ENCODE measurements at regions not wholly inside any gene's neighbourhood (a gene's known extent, or its start where the extent isn't known, plus 50 kb on each side); places are given as distances from the start of the nearest gene placed in this dataset.

DNA sequence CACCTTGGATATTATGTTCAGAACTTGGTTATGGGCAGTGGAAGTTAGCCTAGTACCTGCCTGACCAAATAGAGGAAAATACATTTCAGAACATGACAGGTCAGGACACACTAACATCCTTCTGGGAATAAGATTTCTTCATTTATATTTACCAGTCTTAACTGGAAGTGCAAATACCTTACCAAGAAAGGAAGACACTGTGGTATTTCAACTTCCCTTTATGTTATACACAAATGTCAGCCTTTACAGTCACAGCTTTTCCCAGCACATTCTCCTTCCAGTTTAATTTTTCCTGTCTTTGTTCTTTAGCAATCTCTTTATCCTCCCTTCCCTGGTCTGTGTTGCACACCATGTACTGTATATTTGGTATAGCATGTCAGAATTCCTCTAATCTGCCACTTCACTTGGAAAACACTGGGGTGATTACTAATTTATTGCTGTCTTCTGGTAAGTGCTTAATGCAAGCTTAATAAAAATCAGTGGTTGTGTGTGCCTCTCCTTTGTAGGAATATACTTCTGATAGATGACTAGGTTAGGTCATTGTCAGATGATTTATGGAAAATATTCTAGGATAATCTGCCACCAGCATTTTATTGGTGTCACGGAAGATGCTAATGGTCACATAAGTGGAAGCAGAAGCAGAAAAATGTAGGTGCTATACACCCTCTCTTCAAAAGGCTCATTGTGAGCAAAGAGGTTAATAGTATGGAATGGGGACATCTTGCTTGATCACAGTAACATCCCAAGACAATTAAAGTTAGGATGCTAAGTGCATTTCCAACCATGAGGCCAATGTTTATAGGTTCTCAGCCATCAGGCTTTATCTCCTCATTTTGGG lies 124.3 kb upstream of the STARD13 start:
- no peak overlapping the region for H4K5ac ChIP-seq (ENCODE audit: insufficient read length, low read depth, low read length)
- no peak overlapping the region for H4K91ac ChIP-seq (ENCODE audit: insufficient read length, low read depth, low read length)
- Mint-ChIP-seq H3K27ac (no peak overlapping the region), H3K9me3 (no peaks in the 10 kb centered on the region), H3K4me3 (no peak overlapping the region), H3K27me3 (ENCODE audit: low read depth) (no peaks in the 10 kb centered on the region; the same call in 1 of the 2 replicates), H3K4me1 (peaks cover 15 to 18% of the 10 kb centered on the region in 2 experiments), H3K36me3 (ENCODE audit: insufficient read depth in 1 of 3, low read depth in 3 of 3) (no peaks in the 10 kb centered on the region; a peak in 1 of 7 replicates)
- TF ChIP-seq, protein P1, sequence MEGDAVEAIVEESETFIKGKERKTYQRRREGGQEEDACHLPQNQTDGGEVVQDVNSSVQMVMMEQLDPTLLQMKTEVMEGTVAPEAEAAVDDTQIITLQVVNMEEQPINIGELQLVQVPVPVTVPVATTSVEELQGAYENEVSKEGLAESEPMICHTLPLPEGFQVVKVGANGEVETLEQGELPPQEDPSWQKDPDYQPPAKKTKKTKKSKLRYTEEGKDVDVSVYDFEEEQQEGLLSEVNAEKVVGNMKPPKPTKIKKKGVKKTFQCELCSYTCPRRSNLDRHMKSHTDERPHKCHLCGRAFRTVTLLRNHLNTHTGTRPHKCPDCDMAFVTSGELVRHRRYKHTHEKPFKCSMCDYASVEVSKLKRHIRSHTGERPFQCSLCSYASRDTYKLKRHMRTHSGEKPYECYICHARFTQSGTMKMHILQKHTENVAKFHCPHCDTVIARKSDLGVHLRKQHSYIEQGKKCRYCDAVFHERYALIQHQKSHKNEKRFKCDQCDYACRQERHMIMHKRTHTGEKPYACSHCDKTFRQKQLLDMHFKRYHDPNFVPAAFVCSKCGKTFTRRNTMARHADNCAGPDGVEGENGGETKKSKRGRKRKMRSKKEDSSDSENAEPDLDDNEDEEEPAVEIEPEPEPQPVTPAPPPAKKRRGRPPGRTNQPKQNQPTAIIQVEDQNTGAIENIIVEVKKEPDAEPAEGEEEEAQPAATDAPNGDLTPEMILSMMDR (conservative IDR thresholded peaks at IDR 0.05) = no peak
- no peak overlapping the region for H3K9ac ChIP-seq (ENCODE audit: extremely low read depth, insufficient read length, low read length)
- H2AFZ ChIP-seq (ENCODE audit: low read length) = no peak overlapping the region
- no peaks in the 10 kb centered on the region for H3K23me2 ChIP-seq (ENCODE audit: insufficient read length, low read depth, low read length, poor library complexity, severe bottlenecking)
- no peak for DNase-seq
- H3T11ph ChIP-seq (ENCODE audit: low read length) = no peak overlapping the region
- H3K56ac ChIP-seq (ENCODE audit: insufficient read length, low read depth, low read length) = no peak overlapping the region
- no peak overlapping the region for H2BK20ac ChIP-seq (ENCODE audit: low read depth, low read length, poor library complexity, severe bottlenecking)
- no peak overlapping the region for H3K4me2 ChIP-seq (ENCODE audit: insufficient read depth, insufficient read length, low read length)
- no peak overlapping the region for H2AK5ac ChIP-seq (ENCODE audit: insufficient read length, low read length)
- H3K18ac ChIP-seq (ENCODE audit: insufficient read length, low read depth, low read length) = no peak overlapping the region
- no peaks in the 10 kb centered on the region for H3K79me2 ChIP-seq (ENCODE audit: insufficient read depth, low read length)
- no peak overlapping the region for H3K23ac ChIP-seq (ENCODE audit: insufficient read length, low read depth, low read length)
- no peak overlapping the region for H2BK12ac ChIP-seq (ENCODE audit: insufficient read length, low read depth, low read length)
- H3K27me3 ChIP-seq (ENCODE audit: insufficient read depth, low read length) = no peaks in the 10 kb centered on the region
- no peaks in the 10 kb centered on the region for H3K79me1 ChIP-seq (ENCODE audit: insufficient read depth, low read depth, low read length, poor library complexity, severe bottlenecking)
- no peak overlapping the region for H2BK120ac ChIP-seq (ENCODE audit: low read depth, low read length, poor library complexity, severe bottlenecking)
- no peak overlapping the region for H3K4ac ChIP-seq (ENCODE audit: low read depth, low read length)
- H2BK5ac ChIP-seq (ENCODE audit: insufficient read length, low read length) = no peak overlapping the region
- no peak overlapping the region for H3K27ac ChIP-seq (ENCODE audit: insufficient read length, low read depth, low read length)
- no peak overlapping the region for H3K14ac ChIP-seq (ENCODE audit: insufficient read depth, low read length)
- no peaks in the 10 kb centered on the region for H3K9me3 ChIP-seq (ENCODE audit: control insufficient read depth, low read depth, low read length)
- H4K8ac ChIP-seq (replicated peaks; ENCODE audit: insufficient read length, low read depth, low read length) = no peak overlapping the region
- peaks cover 2% of the 10 kb centered on the region; the same call in 1 of the 2 replicates for H3K4me1 ChIP-seq (ENCODE audit: insufficient read depth, low read length)
- H4K20me1 ChIP-seq (ENCODE audit: control insufficient read depth, insufficient read depth, insufficient read length) = no peaks in the 10 kb centered on the region
- WGBS (ENCODE audit: extremely low coverage, insufficient read length, low lambda C conversion rate) = no CpG with 5 or more reads among the region's 1 CpG
- no peak overlapping the region for H2BK15ac ChIP-seq (ENCODE audit: low read depth, low read length)
